ENCODE measurements at regions not wholly inside any gene's neighbourhood (a gene's known extent, or its start where the extent isn't known, plus 50 kb on each side); places are given as distances from the start of the nearest gene placed in this dataset.

GRCh38 chr13:80161219-80161618, 179.7 kb downstream of the SPRY2 start:
- TF ChIP-seq CTCF (conservative IDR thresholded peaks at IDR 0.05) (no peak), ZFX (IDR thresholded peaks at IDR 0.05) (no peak)
